ENCODE measurements at regions not wholly inside any gene's neighbourhood (a gene's known extent, or its start where the extent isn't known, plus 50 kb on each side); places are given as distances from the start of the nearest gene placed in this dataset.

DNA sequence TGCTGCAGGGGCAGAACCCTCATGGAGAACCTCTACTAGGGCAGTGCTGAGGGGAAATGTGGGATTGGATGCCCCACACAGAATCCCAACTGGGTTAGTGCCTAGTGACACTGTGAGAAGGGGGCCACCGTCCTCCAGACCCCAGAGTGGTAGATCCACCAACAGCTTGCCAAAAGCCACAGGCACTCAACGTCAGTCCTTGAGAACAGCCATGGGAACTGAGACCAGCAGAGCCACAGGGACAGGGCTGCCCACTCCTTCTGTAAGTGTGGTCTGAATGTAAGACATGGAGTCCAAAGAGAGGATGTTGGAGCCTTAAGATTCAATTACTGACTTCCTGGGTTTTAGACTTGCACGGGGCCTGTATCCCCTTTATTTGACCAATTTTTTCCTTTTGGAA, 1451.5 kb downstream of the SI start:
- TF ChIP-seq ZNF701 (tag by site-specific recombination; IDR thresholded peaks at IDR 0.05) (no peak), ZNF560 (tag by site-specific recombination; IDR thresholded peaks at IDR 0.05; ENCODE audit: borderline replicate concordance) (no peak), ZNF558 (tag by site-specific recombination; IDR thresholded peaks at IDR 0.05) (no peak), ZSCAN4 (tag by site-specific recombination; IDR thresholded peaks at IDR 0.05) (no peak), ZNF416 (tag by site-specific recombination; IDR thresholded peaks at IDR 0.05) (no peak), ZNF391 (tag by site-specific recombination; IDR thresholded peaks at IDR 0.05; ENCODE audit: borderline replicate concordance, low read depth) (no peak), ZNF174 (tag by site-specific recombination; IDR thresholded peaks at IDR 0.05) (no peak), IKZF3 (tag by site-specific recombination; IDR thresholded peaks at IDR 0.05) (no peak), ZNF423 (tag by site-specific recombination; IDR thresholded peaks at IDR 0.05) (no peak)
- TF ChIP-seq, protein P1, sequence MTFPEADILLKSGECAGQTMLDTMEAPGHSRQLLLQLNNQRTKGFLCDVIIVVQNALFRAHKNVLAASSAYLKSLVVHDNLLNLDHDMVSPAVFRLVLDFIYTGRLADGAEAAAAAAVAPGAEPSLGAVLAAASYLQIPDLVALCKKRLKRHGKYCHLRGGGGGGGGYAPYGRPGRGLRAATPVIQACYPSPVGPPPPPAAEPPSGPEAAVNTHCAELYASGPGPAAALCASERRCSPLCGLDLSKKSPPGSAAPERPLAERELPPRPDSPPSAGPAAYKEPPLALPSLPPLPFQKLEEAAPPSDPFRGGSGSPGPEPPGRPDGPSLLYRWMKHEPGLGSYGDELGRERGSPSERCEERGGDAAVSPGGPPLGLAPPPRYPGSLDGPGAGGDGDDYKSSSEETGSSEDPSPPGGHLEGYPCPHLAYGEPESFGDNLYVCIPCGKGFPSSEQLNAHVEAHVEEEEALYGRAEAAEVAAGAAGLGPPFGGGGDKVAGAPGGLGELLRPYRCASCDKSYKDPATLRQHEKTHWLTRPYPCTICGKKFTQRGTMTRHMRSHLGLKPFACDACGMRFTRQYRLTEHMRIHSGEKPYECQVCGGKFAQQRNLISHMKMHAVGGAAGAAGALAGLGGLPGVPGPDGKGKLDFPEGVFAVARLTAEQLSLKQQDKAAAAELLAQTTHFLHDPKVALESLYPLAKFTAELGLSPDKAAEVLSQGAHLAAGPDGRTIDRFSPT (tag by site-specific recombination; IDR thresholded peaks at IDR 0.05): no peak
- TF ChIP-seq, protein P2, sequence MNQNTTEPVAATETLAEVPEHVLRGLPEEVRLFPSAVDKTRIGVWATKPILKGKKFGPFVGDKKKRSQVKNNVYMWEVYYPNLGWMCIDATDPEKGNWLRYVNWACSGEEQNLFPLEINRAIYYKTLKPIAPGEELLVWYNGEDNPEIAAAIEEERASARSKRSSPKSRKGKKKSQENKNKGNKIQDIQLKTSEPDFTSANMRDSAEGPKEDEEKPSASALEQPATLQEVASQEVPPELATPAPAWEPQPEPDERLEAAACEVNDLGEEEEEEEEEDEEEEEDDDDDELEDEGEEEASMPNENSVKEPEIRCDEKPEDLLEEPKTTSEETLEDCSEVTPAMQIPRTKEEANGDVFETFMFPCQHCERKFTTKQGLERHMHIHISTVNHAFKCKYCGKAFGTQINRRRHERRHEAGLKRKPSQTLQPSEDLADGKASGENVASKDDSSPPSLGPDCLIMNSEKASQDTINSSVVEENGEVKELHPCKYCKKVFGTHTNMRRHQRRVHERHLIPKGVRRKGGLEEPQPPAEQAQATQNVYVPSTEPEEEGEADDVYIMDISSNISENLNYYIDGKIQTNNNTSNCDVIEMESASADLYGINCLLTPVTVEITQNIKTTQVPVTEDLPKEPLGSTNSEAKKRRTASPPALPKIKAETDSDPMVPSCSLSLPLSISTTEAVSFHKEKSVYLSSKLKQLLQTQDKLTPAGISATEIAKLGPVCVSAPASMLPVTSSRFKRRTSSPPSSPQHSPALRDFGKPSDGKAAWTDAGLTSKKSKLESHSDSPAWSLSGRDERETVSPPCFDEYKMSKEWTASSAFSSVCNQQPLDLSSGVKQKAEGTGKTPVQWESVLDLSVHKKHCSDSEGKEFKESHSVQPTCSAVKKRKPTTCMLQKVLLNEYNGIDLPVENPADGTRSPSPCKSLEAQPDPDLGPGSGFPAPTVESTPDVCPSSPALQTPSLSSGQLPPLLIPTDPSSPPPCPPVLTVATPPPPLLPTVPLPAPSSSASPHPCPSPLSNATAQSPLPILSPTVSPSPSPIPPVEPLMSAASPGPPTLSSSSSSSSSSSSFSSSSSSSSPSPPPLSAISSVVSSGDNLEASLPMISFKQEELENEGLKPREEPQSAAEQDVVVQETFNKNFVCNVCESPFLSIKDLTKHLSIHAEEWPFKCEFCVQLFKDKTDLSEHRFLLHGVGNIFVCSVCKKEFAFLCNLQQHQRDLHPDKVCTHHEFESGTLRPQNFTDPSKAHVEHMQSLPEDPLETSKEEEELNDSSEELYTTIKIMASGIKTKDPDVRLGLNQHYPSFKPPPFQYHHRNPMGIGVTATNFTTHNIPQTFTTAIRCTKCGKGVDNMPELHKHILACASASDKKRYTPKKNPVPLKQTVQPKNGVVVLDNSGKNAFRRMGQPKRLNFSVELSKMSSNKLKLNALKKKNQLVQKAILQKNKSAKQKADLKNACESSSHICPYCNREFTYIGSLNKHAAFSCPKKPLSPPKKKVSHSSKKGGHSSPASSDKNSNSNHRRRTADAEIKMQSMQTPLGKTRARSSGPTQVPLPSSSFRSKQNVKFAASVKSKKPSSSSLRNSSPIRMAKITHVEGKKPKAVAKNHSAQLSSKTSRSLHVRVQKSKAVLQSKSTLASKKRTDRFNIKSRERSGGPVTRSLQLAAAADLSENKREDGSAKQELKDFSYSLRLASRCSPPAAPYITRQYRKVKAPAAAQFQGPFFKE (tag by site-specific recombination; IDR thresholded peaks at IDR 0.05; ENCODE audit: borderline replicate concordance): no peak
- TF ChIP-seq, protein P3, sequence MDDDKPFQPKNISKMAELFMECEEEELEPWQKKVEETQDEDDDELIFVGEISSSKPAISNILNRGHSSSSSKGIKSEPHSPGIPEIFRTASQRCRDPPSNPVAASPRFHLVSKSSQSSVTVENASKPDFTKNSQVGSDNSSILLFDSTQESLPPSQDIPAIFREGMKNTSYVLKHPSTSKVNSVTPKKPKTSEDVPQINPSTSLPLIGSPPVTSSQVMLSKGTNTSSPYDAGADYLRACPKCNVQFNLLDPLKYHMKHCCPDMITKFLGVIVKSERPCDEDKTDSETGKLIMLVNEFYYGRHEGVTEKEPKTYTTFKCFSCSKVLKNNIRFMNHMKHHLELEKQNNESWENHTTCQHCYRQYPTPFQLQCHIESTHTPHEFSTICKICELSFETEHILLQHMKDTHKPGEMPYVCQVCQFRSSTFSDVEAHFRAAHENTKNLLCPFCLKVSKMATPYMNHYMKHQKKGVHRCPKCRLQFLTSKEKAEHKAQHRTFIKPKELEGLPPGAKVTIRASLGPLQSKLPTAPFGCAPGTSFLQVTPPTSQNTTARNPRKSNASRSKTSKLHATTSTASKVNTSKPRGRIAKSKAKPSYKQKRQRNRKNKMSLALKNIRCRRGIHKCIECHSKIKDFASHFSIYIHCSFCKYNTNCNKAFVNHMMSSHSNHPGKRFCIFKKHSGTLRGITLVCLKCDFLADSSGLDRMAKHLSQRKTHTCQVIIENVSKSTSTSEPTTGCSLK (tag by site-specific recombination; IDR thresholded peaks at IDR 0.05): no peak
- Histone ChIP-seq H3K36me3 (ENCODE audit: control insufficient read depth in 2 of 2, insufficient read depth in 1 of 2, low read length in 2 of 2) (no peaks in the 10 kb centered on the region), H3K4me1 (ENCODE audit: control insufficient read depth, insufficient read depth, low read length) (no peaks in the 10 kb centered on the region), H3K9me3 (ENCODE audit: control insufficient read depth, insufficient read depth, low read depth, low read length) (no peaks in the 10 kb centered on the region), H3K4me3 (ENCODE audit: low read depth, low read length) (no peak overlapping the region), H3K27ac (ENCODE audit: extremely low read depth, low read depth, low read length) (no peak overlapping the region)
- ChIA-PET CTCF (no interaction called here), POLR2A (no interaction called here)

- no peak overlapping the region for H3K27ac ChIP-seq (ENCODE audit: extremely low read depth, low read depth, low read length)
- H3K4me1 ChIP-seq (ENCODE audit: control insufficient read depth, insufficient read depth, low read length): no peaks in the 10 kb centered on the region
- POLR2A ChIA-PET: no interaction called here
- H3K9me3 ChIP-seq (ENCODE audit: control insufficient read depth, insufficient read depth, low read depth, low read length): no peaks in the 10 kb centered on the region
- no peak overlapping the region for H3K4me3 ChIP-seq (ENCODE audit: low read depth, low read length)
- H3K36me3 ChIP-seq (ENCODE audit: control insufficient read depth in 2 of 2, insufficient read depth in 1 of 2, low read length in 2 of 2): no peaks in the 10 kb centered on the region
- TF ChIP-seq, protein P4, sequence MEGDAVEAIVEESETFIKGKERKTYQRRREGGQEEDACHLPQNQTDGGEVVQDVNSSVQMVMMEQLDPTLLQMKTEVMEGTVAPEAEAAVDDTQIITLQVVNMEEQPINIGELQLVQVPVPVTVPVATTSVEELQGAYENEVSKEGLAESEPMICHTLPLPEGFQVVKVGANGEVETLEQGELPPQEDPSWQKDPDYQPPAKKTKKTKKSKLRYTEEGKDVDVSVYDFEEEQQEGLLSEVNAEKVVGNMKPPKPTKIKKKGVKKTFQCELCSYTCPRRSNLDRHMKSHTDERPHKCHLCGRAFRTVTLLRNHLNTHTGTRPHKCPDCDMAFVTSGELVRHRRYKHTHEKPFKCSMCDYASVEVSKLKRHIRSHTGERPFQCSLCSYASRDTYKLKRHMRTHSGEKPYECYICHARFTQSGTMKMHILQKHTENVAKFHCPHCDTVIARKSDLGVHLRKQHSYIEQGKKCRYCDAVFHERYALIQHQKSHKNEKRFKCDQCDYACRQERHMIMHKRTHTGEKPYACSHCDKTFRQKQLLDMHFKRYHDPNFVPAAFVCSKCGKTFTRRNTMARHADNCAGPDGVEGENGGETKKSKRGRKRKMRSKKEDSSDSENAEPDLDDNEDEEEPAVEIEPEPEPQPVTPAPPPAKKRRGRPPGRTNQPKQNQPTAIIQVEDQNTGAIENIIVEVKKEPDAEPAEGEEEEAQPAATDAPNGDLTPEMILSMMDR (tag by site-specific recombination; IDR thresholded peaks at IDR 0.05): peak; percentile 36; the same call in 1 of the 2 replicates
- TF ChIP-seq ZNF654 (tag by site-specific recombination; IDR thresholded peaks at IDR 0.05; ENCODE audit: low read depth) (peak; percentile 35; the same call in 1 of the 2 replicates), SP2 (tag by site-specific recombination; IDR thresholded peaks at IDR 0.05) (no peak)
- CTCF ChIA-PET: interaction anchor here (0.6 to 1.0 kb wide), 3 partner anchors 9 to 554 kb away, joined by 3 to 5 read pairs (median 3); no protein-coding TSS in a partner anchor
These were observed 1455.9 kb downstream of the SI start for GRCh38 chr3:163622384-163622783.

Measured in HEK293 (cell line).